H9 (cell line): ENCODE measurements at regions not wholly inside any gene's neighbourhood (a gene's known extent, or its start where the extent isn't known, plus 50 kb on each side); places are given as distances from the start of the nearest gene placed in this dataset.

Experiments
- DNase-seq: peaks from one replicate; pipeline ENCODE4 v3.0.0-alpha.2; 2017
- H2AFZ ChIP-seq: one replicate; pipeline ENCODE4 v1.6.1; 2013; ENCODE audit warnings: mild to moderate bottlenecking, low read length, control low read depth, moderate library complexity
- H2AK5ac ChIP-seq: 2 replicates; pipeline ENCODE4 v1.6.1; 2013; ENCODE audit warnings: low read length, control low read depth, mixed read lengths; ENCODE audit not compliant: insufficient read length
- H2BK120ac ChIP-seq: one replicate; pipeline ENCODE4 v1.6.1; 2013; ENCODE audit warnings: low read depth, mild to moderate bottlenecking, low read length, control low read depth, inconsistent platforms; ENCODE audit not compliant: poor library complexity, severe bottlenecking
- H2BK12ac ChIP-seq: 2 replicates; pipeline ENCODE4 v1.6.1; 2013; ENCODE audit warnings: low read length, control low read depth, mixed read lengths, low read depth; ENCODE audit not compliant: insufficient read length
- H2BK15ac ChIP-seq: 2 replicates; pipeline ENCODE4 v1.6.1; 2013; ENCODE audit warnings: low read depth, low read length, control low read depth
- H2BK20ac ChIP-seq: one replicate; pipeline ENCODE4 v1.6.1; 2013; ENCODE audit warnings: low read depth, mild to moderate bottlenecking, low read length, control low read depth, inconsistent platforms; ENCODE audit not compliant: poor library complexity, severe bottlenecking
- H2BK5ac ChIP-seq: 2 replicates; pipeline ENCODE4 v1.6.1; 2013; ENCODE audit warnings: low read length, control low read depth, mixed read lengths; ENCODE audit not compliant: insufficient read length
- H3K14ac ChIP-seq: 2 replicates; pipeline ENCODE4 v1.6.1; 2013; ENCODE audit warnings: low read length, control low read depth; ENCODE audit not compliant: insufficient read depth
- H3K18ac ChIP-seq: 2 replicates; pipeline ENCODE4 v1.6.1; 2013; ENCODE audit warnings: low read depth, mild to moderate bottlenecking, mixed read lengths, low read length, control low read depth; ENCODE audit not compliant: insufficient read length
- H3K23ac ChIP-seq: 2 replicates; pipeline ENCODE4 v1.6.1; 2013; ENCODE audit warnings: low read length, control low read depth, mixed read lengths, low read depth; ENCODE audit not compliant: insufficient read length
- H3K23me2 ChIP-seq: 2 replicates; pipeline ENCODE4 v1.6.1; 2013; ENCODE audit warnings: low read depth, mild to moderate bottlenecking, mixed read lengths, low read length, control low read depth; ENCODE audit not compliant: insufficient read length, poor library complexity, severe bottlenecking
- H3K27ac ChIP-seq: 2 replicates; pipeline ENCODE4 v1.5.1; 2013; ENCODE audit warnings: low read length, control low read depth, mixed read lengths, low read depth; ENCODE audit not compliant: insufficient read length
- H3K27me3 ChIP-seq: 2 replicates; pipeline ENCODE4 v1.6.1; 2013; ENCODE audit warnings: low read length, control low read depth, inconsistent platforms; ENCODE audit not compliant: insufficient read depth
- H3K4ac ChIP-seq: 2 replicates; pipeline ENCODE4 v1.6.1; 2013; ENCODE audit warnings: low read depth, mild to moderate bottlenecking, control low read depth, inconsistent platforms, low read length, moderate library complexity
- H3K4me1 ChIP-seq: 2 replicates; pipeline ENCODE4 v1.6.1; 2013; ENCODE audit warnings: low read length, control low read depth, inconsistent platforms; ENCODE audit not compliant: insufficient read depth
- H3K4me2 ChIP-seq: 2 replicates; pipeline ENCODE4 v1.6.1; 2013; ENCODE audit warnings: low read length, control low read depth, mixed read lengths; ENCODE audit not compliant: insufficient read length, insufficient read depth
- H3K56ac ChIP-seq: 2 replicates; pipeline ENCODE4 v1.6.1; 2013; ENCODE audit warnings: low read depth, mild to moderate bottlenecking, mixed read lengths, low read length, control low read depth; ENCODE audit not compliant: insufficient read length
- H3K79me1 ChIP-seq: 2 replicates; pipeline ENCODE4 v1.6.1; 2013; ENCODE audit warnings: low read depth, mild to moderate bottlenecking, moderate library complexity, low read length, control low read depth, inconsistent platforms; ENCODE audit not compliant: insufficient read depth, poor library complexity, severe bottlenecking
- H3K79me2 ChIP-seq: 2 replicates; pipeline ENCODE4 v1.6.1; 2013; ENCODE audit warnings: low read length, control low read depth, inconsistent platforms; ENCODE audit not compliant: insufficient read depth
- H3K9ac ChIP-seq: 2 replicates; pipeline ENCODE4 v1.6.1; 2013; ENCODE audit warnings: low read length, control low read depth, mixed read lengths; ENCODE audit not compliant: insufficient read length; ENCODE audit errors: extremely low read depth
- H3K9me3 ChIP-seq: one replicate; pipeline ENCODE4 v1.6.1; 2013; ENCODE audit warnings: low read depth, low read length, inconsistent platforms; ENCODE audit not compliant: control insufficient read depth
- H3T11ph ChIP-seq: one replicate; pipeline ENCODE4 v1.6.1; 2013; ENCODE audit warnings: mild to moderate bottlenecking, low read length, control low read depth, inconsistent platforms
- H4K20me1 ChIP-seq: one replicate; pipeline ENCODE4 v1.6.1; 2013; ENCODE audit not compliant: control insufficient read depth, insufficient read length, insufficient read depth
- H4K5ac ChIP-seq: 2 replicates; pipeline ENCODE4 v1.6.1; 2013; ENCODE audit warnings: low read depth, mild to moderate bottlenecking, mixed read lengths, low read length, control low read depth; ENCODE audit not compliant: insufficient read length
- H4K8ac ChIP-seq: replicated peaks from 2 replicates; pipeline ENCODE4 v1.6.1; 2013; ENCODE audit warnings: low read length, control low read depth, mixed read lengths, low read depth; ENCODE audit not compliant: insufficient read length
- H4K91ac ChIP-seq: 2 replicates; pipeline ENCODE4 v1.6.1; 2013; ENCODE audit warnings: low read depth, mild to moderate bottlenecking, moderate library complexity, mixed read lengths, low read length, control low read depth; ENCODE audit not compliant: insufficient read length
- H3K27ac Mint-ChIP-seq, 3 experiments: 2 replicates in 2 of 3; 3 replicates in 1 of 3; pipeline ENCODE4 v1.8.0; 2020 to 2021; ENCODE audit warnings: mixed read lengths in 3 of 3, mild to moderate bottlenecking in 1 of 3, moderate library complexity in 1 of 3
- H3K27me3 Mint-ChIP-seq: 2 replicates; pipeline ENCODE4 v1.8.0; 2021; ENCODE audit warnings: low read depth, mild to moderate bottlenecking, moderate library complexity, mixed read lengths
- H3K36me3 Mint-ChIP-seq, 3 experiments: 2 replicates in 2 of 3; 3 replicates in 1 of 3; pipeline ENCODE4 v1.8.0; 2020 to 2021; ENCODE audit warnings: low read depth in 3 of 3, mixed read lengths in 3 of 3; ENCODE audit not compliant: insufficient read depth in 1 of 3
- H3K4me1 Mint-ChIP-seq, 2 experiments: 2 replicates each; pipeline ENCODE4 v1.8.0; 2020; ENCODE audit warnings: mixed read lengths in 2 of 2
- H3K4me3 Mint-ChIP-seq, 2 experiments: 2 replicates in 1 of 2; 3 replicates in 1 of 2; pipeline ENCODE4 v1.8.0; 2020 to 2021; ENCODE audit warnings: mild to moderate bottlenecking in 2 of 2, mixed read lengths in 2 of 2, moderate library complexity in 1 of 2
- H3K9me3 Mint-ChIP-seq, 2 experiments: 2 replicates in 1 of 2; 3 replicates in 1 of 2; pipeline ENCODE4 v1.8.0; 2020; ENCODE audit warnings: mild to moderate bottlenecking in 2 of 2, mixed read lengths in 2 of 2, moderate library complexity in 1 of 2
- WGBS: extraction: QIAGEN DNeasy Blood & Tissue Kit; methylation state at CpG from one replicate; pipeline ENCODE4 v1.1.7; 2013; ENCODE audit warnings: missing lambda C conversion rate, low lambda C conversion rate, mixed read lengths; ENCODE audit not compliant: insufficient read length; ENCODE audit errors: extremely low coverage; 5-methylcytosine and 5-hydroxymethylcytosine counted together
- TF ChIP-seq, protein P1 (sequence below): fragments of 200-600 bp; sonication (generic); conservative IDR thresholded peaks from 3 replicates; pipeline ENCODE4 v1.8.0; 2021; ENCODE audit warnings: antibody characterized with exemption, mild to moderate bottlenecking

DNA sequence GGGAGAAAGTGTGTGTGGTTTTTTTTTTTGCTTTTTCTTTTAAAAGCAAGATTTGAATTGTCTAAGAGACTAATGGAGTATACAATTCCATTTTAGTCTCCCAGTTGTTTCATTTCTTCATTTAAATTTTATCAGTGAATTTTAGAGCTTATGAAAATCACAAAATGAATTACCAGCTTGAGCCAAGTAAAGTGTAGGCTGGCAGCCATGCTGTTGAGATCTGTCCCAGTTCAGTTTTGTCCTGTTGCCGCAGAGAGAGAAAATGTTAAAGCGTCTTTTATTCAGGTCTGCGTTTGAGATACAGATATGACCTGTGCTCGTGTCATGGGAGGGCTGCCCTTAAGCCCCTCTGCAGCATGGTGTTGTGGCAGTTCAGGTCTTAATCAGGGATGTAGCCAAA is 256.5 kb downstream of the IPO8 start:
- WGBS, result no CpG with 5 or more reads among the region's 4 CpGs
- TF ChIP-seq, protein P1, sequence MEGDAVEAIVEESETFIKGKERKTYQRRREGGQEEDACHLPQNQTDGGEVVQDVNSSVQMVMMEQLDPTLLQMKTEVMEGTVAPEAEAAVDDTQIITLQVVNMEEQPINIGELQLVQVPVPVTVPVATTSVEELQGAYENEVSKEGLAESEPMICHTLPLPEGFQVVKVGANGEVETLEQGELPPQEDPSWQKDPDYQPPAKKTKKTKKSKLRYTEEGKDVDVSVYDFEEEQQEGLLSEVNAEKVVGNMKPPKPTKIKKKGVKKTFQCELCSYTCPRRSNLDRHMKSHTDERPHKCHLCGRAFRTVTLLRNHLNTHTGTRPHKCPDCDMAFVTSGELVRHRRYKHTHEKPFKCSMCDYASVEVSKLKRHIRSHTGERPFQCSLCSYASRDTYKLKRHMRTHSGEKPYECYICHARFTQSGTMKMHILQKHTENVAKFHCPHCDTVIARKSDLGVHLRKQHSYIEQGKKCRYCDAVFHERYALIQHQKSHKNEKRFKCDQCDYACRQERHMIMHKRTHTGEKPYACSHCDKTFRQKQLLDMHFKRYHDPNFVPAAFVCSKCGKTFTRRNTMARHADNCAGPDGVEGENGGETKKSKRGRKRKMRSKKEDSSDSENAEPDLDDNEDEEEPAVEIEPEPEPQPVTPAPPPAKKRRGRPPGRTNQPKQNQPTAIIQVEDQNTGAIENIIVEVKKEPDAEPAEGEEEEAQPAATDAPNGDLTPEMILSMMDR, result no peak
- H3K4ac ChIP-seq, result no peak overlapping the region

More for the DNA sequence above, 256.5 kb downstream of the IPO8 start:
- Histone ChIP-seq H2BK15ac (no peak overlapping the region), H2AK5ac (no peak overlapping the region), H3K27me3 (no peaks in the 10 kb centered on the region), H2BK120ac (no peak overlapping the region), H3T11ph (no peak overlapping the region), H2BK12ac (no peak overlapping the region), H3K23me2 (no peaks in the 10 kb centered on the region), H2BK5ac (no peak overlapping the region), H3K56ac (no peak overlapping the region), H2AFZ (no peak overlapping the region), H3K9ac (no peak overlapping the region), H4K91ac (no peak overlapping the region), H3K4me1 (no peaks in the 10 kb centered on the region), H2BK20ac (no peak overlapping the region), H3K79me2 (no peaks in the 10 kb centered on the region), H3K79me1 (no peaks in the 10 kb centered on the region), H3K23ac (no peak overlapping the region), H4K20me1 (no peaks in the 10 kb centered on the region), H4K8ac (no peak overlapping the region), H3K18ac (no peak overlapping the region), H3K4me2 (no peak overlapping the region), H3K27ac (no peak overlapping the region), H3K9me3 (no peaks in the 10 kb centered on the region), H3K14ac (no peak overlapping the region), H4K5ac (no peak overlapping the region)
- no peak overlapping the region for H3K27ac Mint-ChIP-seq
- no peak overlapping the region for H3K4me3 Mint-ChIP-seq
- H3K36me3 Mint-ChIP-seq, result no peaks in the 10 kb centered on the region
- H3K27me3 Mint-ChIP-seq, result peaks cover 2% of the 10 kb centered on the region; the same call in 1 of the 2 replicates
- H3K4me1 Mint-ChIP-seq, result no peaks in the 10 kb centered on the region
- no peak for DNase-seq
- no peaks in the 10 kb centered on the region for H3K9me3 Mint-ChIP-seq
